PFSK-1 (cell line): ENCODE measurements at regions not wholly inside any gene's neighbourhood (a gene's known extent, or its start where the extent isn't known, plus 50 kb on each side); places are given as distances from the start of the nearest gene placed in this dataset.

Experiments
- FOXP2 ChIP-seq: optimal IDR thresholded peaks from 2 replicates; pipeline ENCODE3; 2011; ENCODE audit warnings: borderline replicate concordance, control low read depth, inconsistent platforms; ENCODE audit not compliant: insufficient read depth; ENCODE audit errors: extremely low read length, extremely low read depth
- POLR2AphosphoS5 ChIP-seq: IDR thresholded peaks from 2 replicates; pipeline ENCODE4 v1.6.1; 2012; ENCODE audit warnings: low read depth, mild to moderate bottlenecking, control low read depth, low read length, moderate library complexity
- REST ChIP-seq, 2 experiments: IDR thresholded peaks; 2 replicates each; pipeline versions ENCODE4 v1.6.1 to v1.8.0; 2011 to 2012; ENCODE audit warnings: low read depth in 2 of 2, low read length in 2 of 2, control low read depth in 1 of 2, inconsistent platforms in 1 of 2, mild to moderate bottlenecking in 1 of 2, moderate library complexity in 1 of 2; ENCODE audit not compliant: insufficient read depth in 1 of 2
- SIN3A ChIP-seq: IDR thresholded peaks from 2 replicates; pipeline ENCODE4 v1.6.1; 2012; ENCODE audit warnings: mild to moderate bottlenecking, low read length, moderate library complexity, borderline replicate concordance; ENCODE audit not compliant: insufficient read depth
- TAF1 ChIP-seq: IDR thresholded peaks from 2 replicates; pipeline ENCODE4 v1.6.1; 2012; ENCODE audit warnings: low read length, control low read depth, borderline replicate concordance; ENCODE audit not compliant: insufficient read depth

- no peak for TF ChIP-seq TAF1
- no peak for TF ChIP-seq POLR2AphosphoS5
- TF ChIP-seq REST (IDR thresholded peaks at IDR 0.05; ENCODE audit: insufficient read depth in 1 of 2, low read depth in 2 of 2, low read length in 2 of 2), result no peak
- no peak for TF ChIP-seq SIN3A
- TF ChIP-seq FOXP2, result no peak
Observed at GRCh38 chr3:31116651-31117050, 222.2 kb upstream of the GADL1 start.

GRCh38 chr3:31117854-31118253 lies 223.4 kb upstream of the GADL1 start:
- no peak for TF ChIP-seq FOXP2
- TF ChIP-seq TAF1, result no peak
- TF ChIP-seq REST (IDR thresholded peaks at IDR 0.05; ENCODE audit: insufficient read depth in 1 of 2, low read depth in 2 of 2, low read length in 2 of 2), result no peak
- TF ChIP-seq SIN3A, result no peak
- TF ChIP-seq POLR2AphosphoS5, result no peak

- TF ChIP-seq POLR2AphosphoS5 (no peak), SIN3A (no peak), REST (IDR thresholded peaks at IDR 0.05; ENCODE audit: insufficient read depth in 1 of 2, low read depth in 2 of 2, low read length in 2 of 2) (no peak), TAF1 (no peak), FOXP2 (no peak)
Observed at GRCh38 chr3:31124373-31124772, 229.9 kb upstream of the GADL1 start.

- TF ChIP-seq POLR2AphosphoS5 (no peak), REST (IDR thresholded peaks at IDR 0.05; ENCODE audit: insufficient read depth in 1 of 2, low read depth in 2 of 2, low read length in 2 of 2) (no peak), FOXP2 (no peak), TAF1 (no peak), SIN3A (no peak)
Observed at GRCh38 chr3:31125413-31126020, 231.1 kb upstream of the GADL1 start.

GRCh38 chr3:31129241-31129640 lies 234.8 kb upstream of the GADL1 start:
- TF ChIP-seq SIN3A (no peak), POLR2AphosphoS5 (no peak), FOXP2 (no peak), REST (IDR thresholded peaks at IDR 0.05; ENCODE audit: insufficient read depth in 1 of 2, low read depth in 2 of 2, low read length in 2 of 2) (no peak), TAF1 (no peak)
